H1 (cell line): ENCODE measurements at regions not wholly inside any gene's neighbourhood (a gene's known extent, or its start where the extent isn't known, plus 50 kb on each side); places are given as distances from the start of the nearest gene placed in this dataset.

ENCODE experiments used
- CTCF ChIA-PET: fragments of 300-600 bp; sonication (Branson Sonifier 250); formaldehyde crosslinking; loops from one replicate; lab custom pipeline; 2021; ENCODE audit not compliant: partially characterized antibody; lab: Charles Lee
- POLR2A ChIA-PET: fragments of 300-600 bp; sonication (Branson Sonifier 250); formaldehyde crosslinking; loops from one replicate; lab custom pipeline; 2021; ENCODE audit warnings: inconsistent platforms; ENCODE audit not compliant: partially characterized antibody; lab: Charles Lee
- DNase-seq, 2 experiments: peaks; one replicate each; pipeline versions ENCODE4 v3.0.0 to v3.0.0-alpha.2; 2010 to 2022; ENCODE audit warnings: low spot score in 2 of 2, low read depth in 1 of 2, mixed read lengths in 1 of 2
- FAIRE-seq: peaks from 2 replicates; lab custom pipeline; 2011; peaks lifted over from hg19 to GRCh38; lab: Jason Lieb, UNC
- H2AFZ ChIP-seq: 2 replicates; pipeline ENCODE4 v1.8.1; 2012; ENCODE audit warnings: low read length, inconsistent platforms
- H2AK5ac ChIP-seq: 2 replicates; pipeline ENCODE4 v1.6.1; 2013; ENCODE audit warnings: low read depth, low read length
- H2BK120ac ChIP-seq: replicated peaks from 2 replicates; pipeline ENCODE3; 2013; ENCODE audit warnings: low read depth, low read length, inconsistent platforms
- H2BK12ac ChIP-seq: 2 replicates; pipeline ENCODE4 v1.6.1; 2013; ENCODE audit warnings: low read depth, low read length
- H2BK15ac ChIP-seq: 2 replicates; pipeline ENCODE4 v1.6.1; 2013; ENCODE audit warnings: low read length
- H2BK20ac ChIP-seq: 2 replicates; pipeline ENCODE4 v1.6.1; 2013; ENCODE audit warnings: low read length
- H2BK5ac ChIP-seq: 2 replicates; pipeline ENCODE4 v1.6.1; 2013; ENCODE audit warnings: low read depth, low read length
- H3K14ac ChIP-seq: 2 replicates; pipeline ENCODE4 v1.6.1; 2013; ENCODE audit warnings: inconsistent platforms; ENCODE audit not compliant: insufficient read length
- H3K18ac ChIP-seq: 2 replicates; pipeline ENCODE4 v1.6.1; 2013; ENCODE audit warnings: low read length; ENCODE audit errors: extremely low read depth
- H3K23ac ChIP-seq: 2 replicates; pipeline ENCODE4 v1.6.1; 2013; ENCODE audit warnings: inconsistent platforms; ENCODE audit not compliant: insufficient read length
- H3K23me2 ChIP-seq: 2 replicates; pipeline ENCODE4 v1.6.1; 2013; ENCODE audit warnings: low read depth, low read length
- H3K27ac ChIP-seq: 2 replicates; pipeline ENCODE4 v1.6.1; 2011; ENCODE audit warnings: low read depth, low read length, inconsistent platforms
- H3K27me3 ChIP-seq, 4 experiments: replicated peaks in 1 of 4; 1 replicate in 1 of 4; 2 replicates in 3 of 4; pipeline versions ENCODE4 v1.6.1 to v1.8.1; 2011 to 2013; ENCODE audit warnings: low read length in 3 of 4, mild to moderate bottlenecking in 3 of 4, inconsistent platforms in 2 of 4, mixed read lengths in 2 of 4, moderate library complexity in 1 of 4; ENCODE audit not compliant: control insufficient read depth in 3 of 4, insufficient read depth in 3 of 4; ENCODE audit errors: extremely low read depth in 1 of 4
- H3K36me3 ChIP-seq, 4 experiments: 2 replicates each; pipeline versions ENCODE4 v1.6.1 to v1.8.1; 2011 to 2013; ENCODE audit warnings: mild to moderate bottlenecking in 4 of 4, low read length in 3 of 4, moderate library complexity in 2 of 4, control low read depth in 1 of 4, inconsistent platforms in 1 of 4; ENCODE audit not compliant: insufficient read depth in 4 of 4, control insufficient read depth in 2 of 4
- H3K4ac ChIP-seq: replicated peaks from 2 replicates; pipeline ENCODE3; 2013; ENCODE audit warnings: low read length, low read depth, mixed read lengths, inconsistent platforms; ENCODE audit not compliant: insufficient read length
- H3K4me1 ChIP-seq, 4 experiments: replicated peaks in 1 of 4; 1 replicate in 1 of 4; 2 replicates in 3 of 4; pipeline versions ENCODE4 v1.6.1 to v1.8.1; 2011 to 2013; ENCODE audit warnings: low read length in 3 of 4, inconsistent platforms in 2 of 4, mixed read lengths in 1 of 4; ENCODE audit not compliant: insufficient read depth in 4 of 4, control insufficient read depth in 3 of 4
- H3K4me2 ChIP-seq, 2 experiments: 2 replicates each; pipeline versions ENCODE4 v1.6.1 to v1.8.1; 2011 to 2013; ENCODE audit warnings: low read depth in 2 of 2, low read length in 2 of 2, control low read depth in 1 of 2, inconsistent platforms in 1 of 2, mild to moderate bottlenecking in 1 of 2; ENCODE audit not compliant: insufficient read depth in 1 of 2
- H3K4me3 ChIP-seq, 4 experiments: fragments of 200-600, 300-600 bp in 1 of 4; sonication (generic), shearing (Covaris generic), sonication (Bioruptor Twin) in 1 of 4; 2 replicates each; pipeline versions ENCODE4 v1.5.1 to v1.8.1; 2011 to 2016; ENCODE audit warnings: low read length in 4 of 4, low read depth in 3 of 4, control low read depth in 2 of 4, inconsistent platforms in 2 of 4, mild to moderate bottlenecking in 2 of 4, mixed read lengths in 1 of 4, moderate library complexity in 1 of 4; ENCODE audit not compliant: insufficient read depth in 2 of 4; ENCODE audit errors: extremely low read depth in 1 of 4
- H3K56ac ChIP-seq: replicated peaks from 2 replicates; pipeline ENCODE3; 2013; ENCODE audit warnings: low read depth, mild to moderate bottlenecking, mixed read lengths, low read length, inconsistent platforms; ENCODE audit not compliant: insufficient read length
- H3K79me1 ChIP-seq: 2 replicates; pipeline ENCODE4 v1.6.1; 2013; ENCODE audit warnings: low read depth, low read length, control low read depth
- H3K79me2 ChIP-seq, 2 experiments: 2 replicates each; pipeline versions ENCODE4 v1.6.1 to v1.8.1; 2012 to 2013; ENCODE audit warnings: low read length in 2 of 2, mild to moderate bottlenecking in 2 of 2, inconsistent platforms in 1 of 2; ENCODE audit not compliant: insufficient read depth in 2 of 2, control insufficient read depth in 1 of 2
- H3K9ac ChIP-seq, 4 experiments: replicated peaks in 1 of 4; 1 replicate in 1 of 4; 2 replicates in 3 of 4; pipeline versions ENCODE4 v1.6.1 to v1.8.1; 2011 to 2013; ENCODE audit warnings: low read depth in 3 of 4, low read length in 3 of 4, control low read depth in 2 of 4, mild to moderate bottlenecking in 2 of 4, moderate library complexity in 2 of 4, inconsistent platforms in 1 of 4; ENCODE audit errors: extremely low read depth in 1 of 4
- H3K9me3 ChIP-seq, 2 experiments: 2 replicates each; pipeline versions ENCODE4 v1.6.1 to v1.8.1; 2012 to 2013; ENCODE audit warnings: mild to moderate bottlenecking in 2 of 2, moderate library complexity in 2 of 2, control low read depth in 1 of 2, inconsistent platforms in 1 of 2, low read depth in 1 of 2, low read length in 1 of 2, mixed read lengths in 1 of 2; ENCODE audit not compliant: insufficient read depth in 2 of 2
- H4K20me1 ChIP-seq, 2 experiments: replicated peaks in 1 of 2; 2 replicates each; pipeline versions ENCODE3 to v1.8.1; 2011 to 2013; ENCODE audit warnings: inconsistent platforms in 2 of 2, low read length in 2 of 2, mild to moderate bottlenecking in 1 of 2; ENCODE audit not compliant: insufficient read depth in 2 of 2, control insufficient read depth in 1 of 2
- H4K5ac ChIP-seq: 2 replicates; pipeline ENCODE4 v1.6.1; 2013; ENCODE audit warnings: low read length, low read depth, mixed read lengths, inconsistent platforms; ENCODE audit not compliant: insufficient read length
- H4K8ac ChIP-seq: 2 replicates; pipeline ENCODE4 v1.8.0; 2013; ENCODE audit warnings: mild to moderate bottlenecking, moderate library complexity, low read length, inconsistent platforms; ENCODE audit not compliant: insufficient read depth; ENCODE audit errors: extremely low read depth
- H4K91ac ChIP-seq: replicated peaks from 2 replicates; pipeline ENCODE3; 2013; ENCODE audit warnings: low read length, mixed read lengths, inconsistent platforms; ENCODE audit not compliant: insufficient read length
- CEBPB ChIP-seq: IDR thresholded peaks from 2 replicates; pipeline ENCODE4 v1.6.1; 2012; ENCODE audit warnings: low read depth, low read length
- TAF7 ChIP-seq: optimal IDR thresholded peaks from 2 replicates; pipeline ENCODE3; 2011; ENCODE audit warnings: low read depth, mild to moderate bottlenecking, inconsistent platforms, low read length, moderate library complexity, borderline replicate concordance
- WGBS, 2 experiments: shearing (Covaris generic) in 1 of 2; methylation state at CpG; one replicate each; pipeline versions ENCODE4 v1.1.6 to v1.1.7; 2013 to 2015; ENCODE audit warnings: low lambda C conversion rate in 2 of 2, mixed read lengths in 2 of 2, inconsistent platforms in 1 of 2, low coverage in 1 of 2, missing lambda C conversion rate in 1 of 2; ENCODE audit not compliant: insufficient replicate concordance in 2 of 2, insufficient coverage in 1 of 2, insufficient read length in 1 of 2; ENCODE audit errors: extremely low coverage in 1 of 2, missing lambda C conversion rate in 1 of 2; 5-methylcytosine and 5-hydroxymethylcytosine counted together

GRCh38 chr12:91617818-91618217 lies 435.2 kb upstream of the DCN start:
- Histone ChIP-seq H3K79me1 (no peaks in the 10 kb centered on the region), H3K9ac (no peak overlapping the region), H3K18ac (no peak overlapping the region), H3K23ac (no peak overlapping the region), H3K36me3 (no peaks in the 10 kb centered on the region), H2BK12ac (no peak overlapping the region), H3K56ac (no peak overlapping the region), H3K4ac (no peak overlapping the region), H4K5ac (no peak overlapping the region), H2BK120ac (no peak overlapping the region), H4K20me1 (no peaks in the 10 kb centered on the region), H3K27ac (no peak overlapping the region), H4K8ac (no peak overlapping the region), H3K4me3 (no peak overlapping the region), H3K23me2 (no peaks in the 10 kb centered on the region; the same call in 1 of the 2 replicates), H2BK5ac (no peak overlapping the region), H3K79me2 (no peaks in the 10 kb centered on the region), H3K4me1 (no peaks in the 10 kb centered on the region), H3K27me3 (no peaks in the 10 kb centered on the region), H2AK5ac (no peak overlapping the region), H3K9me3 (no peaks in the 10 kb centered on the region), H2AFZ (no peak overlapping the region), H3K14ac (no peak overlapping the region), H2BK20ac (no peak overlapping the region), H4K91ac (no peak overlapping the region), H2BK15ac (no peak overlapping the region), H3K4me2 (no peak overlapping the region)
- ChIA-PET POLR2A (no interaction called here), CTCF (no interaction called here)
- WGBS, 2 experiments: 94% methylated on average over 1 of the region's 1 CpG; no CpG with 5 or more reads in 1 of the 2 experiments
- TF ChIP-seq CEBPB: no peak
- TF ChIP-seq TAF7: no peak
- DNase-seq (no peak), FAIRE-seq (no peak)
